ENCODE measurements at regions not wholly inside any gene's neighbourhood (a gene's known extent, or its start where the extent isn't known, plus 50 kb on each side); places are given as distances from the start of the nearest gene placed in this dataset.

- TF ChIP-seq CBX8 (IDR thresholded peaks at IDR 0.05; ENCODE audit: borderline replicate concordance, low read depth, low read length), result no peak
- TF ChIP-seq EP300 (IDR thresholded peaks at IDR 0.05; ENCODE audit: borderline replicate concordance in 1 of 2, low read depth in 2 of 2, low read length in 2 of 2), result no peak
- no peak for TF ChIP-seq JUND (IDR thresholded peaks at IDR 0.05; ENCODE audit: low read length)
- TF ChIP-seq, protein P1, sequence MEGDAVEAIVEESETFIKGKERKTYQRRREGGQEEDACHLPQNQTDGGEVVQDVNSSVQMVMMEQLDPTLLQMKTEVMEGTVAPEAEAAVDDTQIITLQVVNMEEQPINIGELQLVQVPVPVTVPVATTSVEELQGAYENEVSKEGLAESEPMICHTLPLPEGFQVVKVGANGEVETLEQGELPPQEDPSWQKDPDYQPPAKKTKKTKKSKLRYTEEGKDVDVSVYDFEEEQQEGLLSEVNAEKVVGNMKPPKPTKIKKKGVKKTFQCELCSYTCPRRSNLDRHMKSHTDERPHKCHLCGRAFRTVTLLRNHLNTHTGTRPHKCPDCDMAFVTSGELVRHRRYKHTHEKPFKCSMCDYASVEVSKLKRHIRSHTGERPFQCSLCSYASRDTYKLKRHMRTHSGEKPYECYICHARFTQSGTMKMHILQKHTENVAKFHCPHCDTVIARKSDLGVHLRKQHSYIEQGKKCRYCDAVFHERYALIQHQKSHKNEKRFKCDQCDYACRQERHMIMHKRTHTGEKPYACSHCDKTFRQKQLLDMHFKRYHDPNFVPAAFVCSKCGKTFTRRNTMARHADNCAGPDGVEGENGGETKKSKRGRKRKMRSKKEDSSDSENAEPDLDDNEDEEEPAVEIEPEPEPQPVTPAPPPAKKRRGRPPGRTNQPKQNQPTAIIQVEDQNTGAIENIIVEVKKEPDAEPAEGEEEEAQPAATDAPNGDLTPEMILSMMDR (IDR thresholded peaks at IDR 0.05; ENCODE audit: control extremely low read depth in 1 of 3, insufficient read depth in 1 of 3, low read depth in 1 of 3, low read length in 3 of 3), result no peak
- TF ChIP-seq NRF1 (IDR thresholded peaks at IDR 0.05; ENCODE audit: low read depth, low read length), result no peak
- TF ChIP-seq CHD2 (IDR thresholded peaks at IDR 0.05; ENCODE audit: low read length), result no peak
- no peak for TF ChIP-seq RAD21 (IDR thresholded peaks at IDR 0.05 in 1 of 2, conservative IDR thresholded peaks at IDR 0.05 in 1 of 2; ENCODE audit: low read depth in 2 of 2, low read length in 2 of 2)
- TF ChIP-seq RFX5 (IDR thresholded peaks at IDR 0.05; ENCODE audit: borderline replicate concordance, low read depth, low read length), result no peak
- TF ChIP-seq POLR2A (IDR thresholded peaks at IDR 0.05; ENCODE audit: control extremely low read depth in 1 of 2, low read depth in 2 of 2, low read length in 2 of 2), result no peak
These were observed 142.4 kb downstream of the DACT1 start for GRCh38 chr14:58780185-58780584.
